Spinal cord (tissue), 9 donors: ENCODE measurements at regions not wholly inside any gene's neighbourhood (a gene's known extent, or its start where the extent isn't known, plus 50 kb on each side); places are given as distances from the start of the nearest gene placed in this dataset.
"Not testable (repeated sequence)": the region's sequence is repeated elsewhere in the genome, so short reads cannot be mapped to it uniquely, and the experiment has no call there.

Experiments used
- DNase-seq, 6 donors: peaks; one replicate each; pipeline versions ENCODE4 v3.0.0 to v3.0.0-alpha.2; 2013 to 2015; ENCODE audit warnings: low spot score in 6 of 6, low read depth in 4 of 6
- H3K27ac ChIP-seq: one replicate; pipeline ENCODE4 v1.5.1; 2013; ENCODE audit warnings: low read depth, low read length, control low read depth
- H3K27me3 ChIP-seq: one replicate; pipeline ENCODE4 v1.6.1; 2013; ENCODE audit warnings: low read length; ENCODE audit not compliant: control insufficient read depth, insufficient read depth
- H3K36me3 ChIP-seq: one replicate; pipeline ENCODE4 v1.6.1; 2013; ENCODE audit warnings: low read length; ENCODE audit not compliant: control insufficient read depth, insufficient read depth
- H3K4me1 ChIP-seq: one replicate; pipeline ENCODE4 v1.6.1; 2013; ENCODE audit warnings: low read length; ENCODE audit not compliant: control insufficient read depth, insufficient read depth
- H3K4me3 ChIP-seq: one replicate; pipeline ENCODE4 v1.5.1; 2013; ENCODE audit warnings: low read depth, low read length, control low read depth
- H3K9me3 ChIP-seq: one replicate; pipeline ENCODE4 v1.6.1; 2013; ENCODE audit warnings: low read length; ENCODE audit not compliant: control insufficient read depth, insufficient read depth
- WGBS: methylation state at CpG from one replicate; pipeline ENCODE4 v1.1.5; 2013; ENCODE audit warnings: missing lambda C conversion rate; ENCODE audit not compliant: insufficient coverage; 5-methylcytosine and 5-hydroxymethylcytosine counted together
- donor health status: healthy.

DNA sequence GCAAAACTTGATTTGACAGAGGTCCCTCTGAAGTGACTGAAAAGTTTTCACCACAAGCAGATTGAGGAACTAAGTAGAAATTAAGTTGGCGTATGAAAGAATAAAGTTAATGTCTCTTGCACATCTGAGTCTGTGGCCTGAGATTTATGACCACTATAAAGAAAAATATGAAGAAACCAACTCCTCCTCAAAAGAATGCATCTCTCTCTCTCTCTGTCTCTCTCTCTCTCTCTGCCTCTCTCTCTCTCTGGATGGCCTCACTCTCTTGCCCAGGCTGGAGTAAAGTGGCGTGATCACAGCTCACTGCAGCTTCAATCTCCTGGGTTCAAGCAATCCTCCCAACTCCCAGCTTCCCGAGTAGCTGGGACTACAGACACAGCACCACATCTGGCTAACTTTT is 55.2 kb downstream of the RPL22L1 start:
- H3K27ac ChIP-seq, result no peak overlapping the region
- no CpG with 5 or more reads among the region's 3 CpGs for WGBS
- no peaks in the 10 kb centered on the region for H3K36me3 ChIP-seq
- H3K27me3 ChIP-seq, result no peaks in the 10 kb centered on the region
- H3K4me1 ChIP-seq, result no peaks in the 10 kb centered on the region
- no peak for DNase-seq
- H3K4me3 ChIP-seq, result no peak overlapping the region
- H3K9me3 ChIP-seq, result no peaks in the 10 kb centered on the region

DNA sequence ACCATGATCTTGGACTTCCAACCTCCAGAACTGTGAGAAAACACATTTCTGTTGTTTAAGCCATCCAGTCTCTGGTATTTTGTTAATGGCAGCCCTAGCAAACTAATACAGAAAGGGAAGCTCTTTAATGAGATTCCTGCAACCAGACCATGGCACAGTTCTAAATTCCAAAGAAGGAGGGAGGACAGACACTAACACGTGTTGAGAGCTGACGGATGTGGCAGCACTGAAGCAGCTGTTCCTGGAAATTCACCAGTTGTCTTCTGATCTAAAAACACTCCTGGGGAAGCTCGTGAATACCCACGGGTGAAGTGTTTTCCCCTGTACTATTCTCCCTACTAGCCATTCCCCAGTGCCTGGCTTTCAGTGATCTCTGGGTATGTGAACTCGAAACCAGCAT is 56.7 kb downstream of the RPL22L1 start:
- DNase-seq, result peak in 1 of 6 donors; percentile 16
- no peaks in the 10 kb centered on the region for H3K27me3 ChIP-seq
- H3K27ac ChIP-seq, result no peak overlapping the region
- H3K9me3 ChIP-seq, result no peaks in the 10 kb centered on the region
- no peak overlapping the region for H3K4me3 ChIP-seq
- WGBS, result no CpG with 5 or more reads among the region's 5 CpGs
- H3K4me1 ChIP-seq, result no peaks in the 10 kb centered on the region
- H3K36me3 ChIP-seq, result no peaks in the 10 kb centered on the region

DNA sequence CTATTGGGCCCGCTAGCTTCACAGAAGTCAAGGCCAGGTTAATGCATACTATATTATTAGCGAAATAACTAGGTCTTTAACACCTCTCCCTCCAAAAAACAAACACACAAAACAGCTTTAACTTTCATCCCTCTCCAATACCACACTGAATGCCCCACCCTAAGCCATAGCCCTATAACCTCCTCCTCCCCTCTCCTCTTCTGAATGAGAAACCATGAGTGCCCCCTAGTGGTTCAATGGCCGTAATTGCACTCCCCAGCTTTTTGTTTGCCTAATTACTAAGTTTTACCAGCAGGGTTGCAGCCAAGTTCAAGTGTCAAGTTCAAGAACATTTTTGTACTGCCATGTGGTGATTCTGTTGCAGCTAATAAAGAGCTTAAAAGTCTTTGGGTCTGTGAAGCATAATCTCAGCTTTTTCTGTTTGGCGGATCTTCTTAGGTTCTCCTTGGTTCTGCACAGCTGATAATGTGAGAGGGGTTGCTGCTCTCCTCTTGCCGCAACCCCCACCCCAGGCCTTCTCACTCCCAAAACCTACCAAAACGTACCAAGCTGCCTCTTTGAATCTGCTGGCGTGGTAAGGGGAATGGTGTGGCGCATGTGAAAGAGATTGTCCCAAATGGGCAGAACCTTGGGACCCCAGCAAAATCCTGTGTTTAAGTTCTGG is 57.9 kb downstream of the RPL22L1 start:
- H3K36me3 ChIP-seq, result no peaks in the 10 kb centered on the region
- no peaks in the 10 kb centered on the region for H3K27me3 ChIP-seq
- H3K4me3 ChIP-seq, result no peak overlapping the region
- 54% methylated on average over 5 of the region's 8 CpGs for WGBS
- no peaks in the 10 kb centered on the region for H3K4me1 ChIP-seq
- H3K27ac ChIP-seq, result peak overlapping the region; percentile 42
- no peaks in the 10 kb centered on the region for H3K9me3 ChIP-seq
- DNase-seq, result peak; percentile 72 to 93 (median 74)

DNA sequence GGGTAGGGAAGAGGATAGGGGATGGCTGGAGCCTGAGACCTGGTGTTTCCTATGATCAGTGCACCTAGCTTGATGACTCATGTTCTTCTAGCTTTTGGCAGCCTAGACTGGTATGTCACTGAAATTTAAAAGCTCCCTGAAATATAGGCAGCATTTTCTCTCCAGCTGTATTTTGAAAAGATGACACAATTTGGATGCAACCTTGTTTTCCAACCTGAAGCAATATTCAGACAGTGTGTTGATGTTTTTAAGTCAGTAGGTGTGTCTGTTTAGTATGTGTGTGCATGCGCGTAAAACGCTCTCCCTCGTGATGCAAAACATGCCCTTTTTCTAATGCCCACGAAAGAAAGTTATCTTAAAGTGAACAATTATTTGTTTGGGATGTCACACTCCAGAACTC is 58.5 kb downstream of the RPL22L1 start:
- H3K27ac ChIP-seq, result peak overlapping the region; percentile 42
- WGBS, result no CpG with 5 or more reads among the region's 5 CpGs
- H3K36me3 ChIP-seq, result no peaks in the 10 kb centered on the region
- H3K4me3 ChIP-seq, result no peak overlapping the region
- H3K4me1 ChIP-seq, result no peaks in the 10 kb centered on the region
- no peaks in the 10 kb centered on the region for H3K27me3 ChIP-seq
- no peaks in the 10 kb centered on the region for H3K9me3 ChIP-seq
- DNase-seq, result peak in 1 of 6 donors; percentile 17

DNA sequence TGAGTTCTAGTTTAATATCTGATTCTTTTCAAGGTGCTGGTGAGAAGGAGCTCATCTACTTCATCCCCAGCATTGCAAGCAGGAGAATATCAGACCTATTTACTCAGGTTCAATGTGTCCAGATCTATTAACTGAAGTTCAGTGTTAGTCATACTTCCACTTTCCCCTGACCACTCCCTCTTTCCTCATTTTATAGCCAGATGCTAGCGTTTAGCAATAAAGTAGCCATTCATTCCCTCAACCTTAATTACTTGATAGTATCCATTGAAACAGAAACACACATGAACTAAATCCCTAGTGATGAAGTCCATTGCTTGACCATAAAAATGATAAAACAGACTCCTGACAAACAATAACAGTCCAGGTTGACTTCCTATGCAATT is 60.0 kb downstream of the RPL22L1 start:
- H3K9me3 ChIP-seq, result no peaks in the 10 kb centered on the region
- H3K27me3 ChIP-seq, result no peaks in the 10 kb centered on the region
- no peak overlapping the region for H3K27ac ChIP-seq
- 38% methylated on average over 1 of the region's 1 CpG for WGBS
- H3K4me3 ChIP-seq, result no peak overlapping the region
- H3K4me1 ChIP-seq, result no peaks in the 10 kb centered on the region
- H3K36me3 ChIP-seq, result no peaks in the 10 kb centered on the region
- DNase-seq, result no peak

DNA sequence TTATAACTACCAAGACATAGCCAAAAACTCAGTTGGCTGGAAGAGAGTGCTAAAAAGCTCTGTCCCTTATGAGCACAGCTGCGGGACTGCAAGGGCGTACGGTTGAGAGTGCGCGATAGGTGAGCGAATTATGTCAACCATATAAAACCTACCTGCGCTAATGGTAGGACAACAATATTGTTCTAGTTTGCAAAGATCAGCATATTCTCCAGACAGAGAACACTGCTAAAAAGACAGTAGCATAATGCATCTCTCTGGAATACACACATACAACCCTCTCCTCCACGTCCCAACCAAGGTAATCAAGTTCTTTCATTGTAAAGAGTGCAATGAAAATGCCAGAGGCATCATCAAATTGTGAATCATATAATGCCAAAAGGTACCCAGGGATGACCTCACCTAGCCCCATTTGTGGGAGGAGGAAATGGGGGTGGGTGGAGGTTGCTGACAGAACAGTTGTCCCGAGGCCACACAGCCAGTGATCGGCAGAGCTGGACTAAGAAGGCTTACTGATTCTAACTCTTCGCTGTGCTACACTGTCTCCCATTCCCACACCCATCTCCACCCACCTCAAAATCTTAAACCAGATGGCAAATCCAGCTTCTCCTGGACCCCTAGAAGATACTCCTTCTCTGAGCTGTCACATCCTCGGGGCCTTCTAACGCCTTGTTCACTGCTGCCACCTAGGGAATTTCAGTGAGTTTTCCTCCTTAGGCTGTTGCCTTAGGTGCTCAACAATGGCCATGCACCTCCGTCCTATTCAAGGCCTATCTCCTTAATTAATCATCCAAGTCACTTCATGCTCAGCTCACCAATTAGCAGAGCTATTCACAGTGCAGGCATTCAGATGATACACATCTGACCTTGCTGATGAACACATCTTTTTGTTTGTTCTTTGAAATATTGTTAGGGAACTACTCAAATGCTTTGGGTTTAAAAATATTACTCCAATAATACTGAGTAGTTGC is 60.7 kb downstream of the RPL22L1 start:
- no peak overlapping the region for H3K4me3 ChIP-seq
- 37% methylated on average over 4 of the region's 14 CpGs for WGBS
- DNase-seq, result peak in 3 of 6 donors; percentile 48 to 85 (median 78)
- no peaks in the 10 kb centered on the region for H3K9me3 ChIP-seq
- no peaks in the 10 kb centered on the region for H3K4me1 ChIP-seq
- H3K36me3 ChIP-seq, result no peaks in the 10 kb centered on the region
- no peaks in the 10 kb centered on the region for H3K27me3 ChIP-seq
- H3K27ac ChIP-seq, result no peak overlapping the region

DNA sequence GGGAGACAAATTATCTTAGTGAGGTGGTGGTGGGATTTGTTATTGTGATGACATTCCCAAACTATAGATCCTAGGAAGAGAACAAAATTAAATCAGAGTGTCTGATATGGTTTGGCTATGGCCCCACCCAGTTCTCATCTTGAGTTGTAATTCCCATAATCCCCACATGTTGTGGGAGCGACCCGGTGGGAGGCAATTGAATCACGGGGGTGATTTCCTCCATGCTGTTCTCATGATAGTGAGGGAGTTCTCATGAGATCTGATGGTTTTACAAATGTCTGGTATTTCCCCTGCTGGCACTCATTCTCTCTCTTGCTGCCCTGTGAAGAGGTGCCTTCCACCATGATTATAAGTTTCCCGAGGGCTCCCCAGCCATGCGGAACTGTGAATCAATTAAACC is 62.0 kb downstream of the RPL22L1 start:
- DNase-seq, result no peak
- Histone ChIP-seq H3K4me1 (no peaks in the 10 kb centered on the region), H3K9me3 (no peaks in the 10 kb centered on the region), H3K4me3 (no peak overlapping the region), H3K27ac (no peak overlapping the region), H3K36me3 (no peaks in the 10 kb centered on the region), H3K27me3 (no peaks in the 10 kb centered on the region)
- no CpG with 5 or more reads among the region's 5 CpGs for WGBS

DNA sequence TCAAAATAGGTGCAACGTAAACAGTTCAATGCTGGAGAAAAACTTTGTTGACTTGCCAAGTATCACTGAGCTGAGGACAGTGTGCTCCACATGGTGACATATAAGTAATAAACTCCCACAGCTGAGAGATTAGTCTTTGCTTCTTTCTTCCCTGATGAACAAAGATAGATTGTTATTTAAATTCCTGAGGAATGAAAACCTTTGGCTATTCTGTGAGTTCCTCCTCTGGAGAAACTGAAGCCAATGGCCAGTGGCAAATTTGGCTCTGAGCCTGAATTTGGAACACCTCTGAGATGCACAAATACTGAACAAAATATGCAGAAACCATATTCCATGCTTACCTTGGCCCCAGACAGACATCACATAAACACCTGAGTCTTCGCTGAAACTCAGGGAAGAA is 63.3 kb downstream of the RPL22L1 start:
- Histone ChIP-seq H3K9me3 (no peaks in the 10 kb centered on the region), H3K27me3 (no peaks in the 10 kb centered on the region), H3K27ac (no peak overlapping the region), H3K4me3 (no peak overlapping the region), H3K36me3 (no peaks in the 10 kb centered on the region), H3K4me1 (peaks cover 2% of the 10 kb centered on the region)
- 100% methylated on average over 1 of the region's 2 CpGs for WGBS
- DNase-seq, result no peak

DNA sequence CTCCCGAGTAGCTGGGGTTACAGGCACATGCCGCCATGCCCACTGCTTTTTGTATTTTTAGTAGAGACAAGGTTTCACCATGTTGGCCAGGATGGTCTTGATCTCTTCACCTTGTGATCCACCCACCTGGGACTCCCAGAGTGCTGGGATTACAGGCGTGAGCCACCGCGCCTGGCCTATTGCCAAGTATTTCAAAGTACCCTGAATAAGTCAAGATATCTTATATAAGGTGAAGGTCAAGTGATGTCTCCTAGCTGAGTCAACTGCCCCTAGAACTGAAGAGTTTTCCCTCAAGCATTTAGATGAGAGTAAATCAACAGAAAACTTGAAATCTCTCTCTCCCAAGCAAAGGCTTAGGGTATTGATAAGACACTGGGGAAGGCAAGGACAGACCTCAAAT is 63.9 kb downstream of the RPL22L1 start:
- no peak overlapping the region for H3K4me3 ChIP-seq
- H3K9me3 ChIP-seq, result no peaks in the 10 kb centered on the region
- DNase-seq, result no peak
- H3K36me3 ChIP-seq, result no peaks in the 10 kb centered on the region
- no peaks in the 10 kb centered on the region for H3K27me3 ChIP-seq
- peaks cover 2% of the 10 kb centered on the region for H3K4me1 ChIP-seq
- no peak overlapping the region for H3K27ac ChIP-seq
- 100% methylated on average over 1 of the region's 5 CpGs for WGBS

DNA sequence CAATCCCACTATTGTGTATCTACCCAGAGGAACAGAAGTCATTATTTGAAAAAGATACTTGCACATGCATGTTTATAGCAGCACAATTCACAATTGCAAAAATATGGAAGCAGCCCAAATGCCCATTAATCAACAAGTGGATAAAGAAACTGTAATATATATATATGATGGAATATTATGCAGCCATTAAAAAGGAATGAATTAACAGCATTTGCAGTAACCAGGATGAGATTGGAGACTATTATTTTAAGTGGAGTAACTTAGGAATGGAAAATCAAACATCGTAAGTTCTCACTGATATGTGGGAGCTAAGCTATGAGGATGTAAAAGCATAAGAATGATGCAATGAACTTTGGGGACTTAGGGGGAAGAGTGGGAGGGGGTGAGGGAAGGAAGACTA is 64.7 kb downstream of the RPL22L1 start:
- H3K4me1 ChIP-seq, H3K9me3 ChIP-seq, H3K4me3 ChIP-seq, H3K27ac ChIP-seq, DNase-seq, H3K27me3 ChIP-seq, H3K36me3 ChIP-seq: not testable (repeated sequence)
- WGBS, result 88% methylated on average over 1 of the region's 1 CpG
